Hepatocyte (in vitro differentiated cells): ENCODE measurements at regions not wholly inside any gene's neighbourhood (a gene's known extent, or its start where the extent isn't known, plus 50 kb on each side); places are given as distances from the start of the nearest gene placed in this dataset.

Experiments
- EZH2 ChIP-seq: fragments of 200-600 bp; sonication (generic); IDR thresholded peaks from 2 replicates; pipeline ENCODE4 v1.6.1; 2016; ENCODE audit warnings: antibody characterized with exemption, mild to moderate bottlenecking, borderline replicate concordance
- EZH2phosphoT487 ChIP-seq: fragments of 200-600 bp; sonication (generic); IDR thresholded peaks from one replicate; pipeline ENCODE4 v1.6.1; 2018; ENCODE audit warnings: antibody characterized with exemption, mild to moderate bottlenecking, low read depth, moderate library complexity; ENCODE audit not compliant: unreplicated experiment, severe bottlenecking
- TF ChIP-seq, protein P1 (sequence below): fragments of 200-600 bp; sonication (generic); IDR thresholded peaks from 2 replicates; pipeline ENCODE4 v1.5.1; 2016; ENCODE audit warnings: antibody characterized with exemption, mild to moderate bottlenecking; ENCODE audit not compliant: poor library complexity

DNA sequence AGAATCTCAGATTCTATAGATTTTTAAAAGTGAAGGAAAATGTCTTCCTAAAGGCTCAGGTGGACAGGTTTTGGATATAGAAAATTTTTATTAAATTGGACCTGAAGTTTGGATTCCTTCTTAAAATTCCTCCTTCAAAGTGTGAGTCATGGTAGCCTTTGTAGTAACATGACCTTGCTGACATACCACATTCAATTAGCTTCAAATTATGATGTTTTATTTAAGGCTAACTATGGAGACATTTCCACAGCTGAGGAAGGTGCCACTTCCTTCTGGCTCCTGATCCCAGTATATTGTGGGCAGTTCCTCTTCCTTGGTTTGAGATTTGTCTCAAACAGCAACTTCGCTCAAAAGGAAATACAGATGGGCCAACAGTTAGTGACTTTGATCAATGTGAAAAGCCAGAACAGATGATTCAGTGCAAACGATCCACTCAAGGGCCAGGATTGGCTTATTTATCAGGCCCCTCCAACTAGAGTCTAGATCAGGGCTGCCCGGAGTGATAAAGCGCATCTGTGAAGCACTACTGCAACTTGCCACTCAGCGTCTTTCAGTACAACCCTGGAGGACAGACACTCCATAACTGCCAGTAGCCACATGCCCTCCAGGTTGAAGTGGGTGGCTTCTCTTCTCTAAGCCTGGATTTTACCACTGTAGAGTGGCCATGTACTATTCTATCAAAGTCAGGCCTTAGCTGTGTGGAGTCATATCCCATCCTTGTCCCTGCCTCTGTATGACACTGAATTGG, 573.5 kb downstream of the KIF20B start:
- TF ChIP-seq, protein P1, sequence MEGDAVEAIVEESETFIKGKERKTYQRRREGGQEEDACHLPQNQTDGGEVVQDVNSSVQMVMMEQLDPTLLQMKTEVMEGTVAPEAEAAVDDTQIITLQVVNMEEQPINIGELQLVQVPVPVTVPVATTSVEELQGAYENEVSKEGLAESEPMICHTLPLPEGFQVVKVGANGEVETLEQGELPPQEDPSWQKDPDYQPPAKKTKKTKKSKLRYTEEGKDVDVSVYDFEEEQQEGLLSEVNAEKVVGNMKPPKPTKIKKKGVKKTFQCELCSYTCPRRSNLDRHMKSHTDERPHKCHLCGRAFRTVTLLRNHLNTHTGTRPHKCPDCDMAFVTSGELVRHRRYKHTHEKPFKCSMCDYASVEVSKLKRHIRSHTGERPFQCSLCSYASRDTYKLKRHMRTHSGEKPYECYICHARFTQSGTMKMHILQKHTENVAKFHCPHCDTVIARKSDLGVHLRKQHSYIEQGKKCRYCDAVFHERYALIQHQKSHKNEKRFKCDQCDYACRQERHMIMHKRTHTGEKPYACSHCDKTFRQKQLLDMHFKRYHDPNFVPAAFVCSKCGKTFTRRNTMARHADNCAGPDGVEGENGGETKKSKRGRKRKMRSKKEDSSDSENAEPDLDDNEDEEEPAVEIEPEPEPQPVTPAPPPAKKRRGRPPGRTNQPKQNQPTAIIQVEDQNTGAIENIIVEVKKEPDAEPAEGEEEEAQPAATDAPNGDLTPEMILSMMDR, result no peak
- TF ChIP-seq EZH2 (no peak), EZH2phosphoT487 (no peak)
